Neural progenitor cell (in vitro differentiated cells): ENCODE measurements at regions not wholly inside any gene's neighbourhood (a gene's known extent, or its start where the extent isn't known, plus 50 kb on each side); places are given as distances from the start of the nearest gene placed in this dataset.

Source experiments
- DNase-seq: peaks from one replicate; pipeline ENCODE4 v3.0.0-alpha.2; 2016; ENCODE audit warnings: low spot score
- H2AFZ ChIP-seq: fragments of 200-600 bp; sonication (generic); replicated peaks from 2 replicates; pipeline ENCODE4 v1.6.1; 2016; ENCODE audit warnings: antibody characterized with exemption
- H3F3A ChIP-seq: fragments of 200-600 bp; sonication (generic); 2 replicates; pipeline ENCODE4 v1.6.1; 2016; ENCODE audit warnings: antibody characterized with exemption, low read depth
- H3K27ac ChIP-seq: fragments of 200-600 bp; sonication (generic); 2 replicates; pipeline ENCODE4 v1.5.1; 2016; ENCODE audit warnings: mild to moderate bottlenecking
- H3K27me3 ChIP-seq: fragments of 200-600 bp; sonication (generic); 2 replicates; pipeline ENCODE4 v1.6.1; 2016; ENCODE audit warnings: mild to moderate bottlenecking, moderate library complexity
- H3K36me3 ChIP-seq: fragments of 200-600 bp; sonication (generic); 2 replicates; pipeline ENCODE4 v1.5.1; 2016
- H3K4me1 ChIP-seq: fragments of 200-600 bp; sonication (generic); 2 replicates; pipeline ENCODE4 v1.6.1; 2016; ENCODE audit warnings: mixed run types
- H3K4me2 ChIP-seq: fragments of 200-600 bp; sonication (generic); 2 replicates; pipeline ENCODE4 v1.6.1; 2016
- H3K4me3 ChIP-seq: fragments of 200-600 bp; sonication (generic); 2 replicates; pipeline ENCODE4 v1.5.1; 2016
- H3K79me2 ChIP-seq: fragments of 200-600 bp; sonication (generic); 2 replicates; pipeline ENCODE4 v1.6.1; 2016; ENCODE audit warnings: low read depth
- H3K9ac ChIP-seq: fragments of 200-600 bp; sonication (generic); 2 replicates; pipeline ENCODE4 v1.6.1; 2016
- H3K9me3 ChIP-seq: fragments of 200-600 bp; sonication (generic); 2 replicates; pipeline ENCODE4 v1.5.1; 2016; ENCODE audit warnings: low read depth
- H4K20me1 ChIP-seq: fragments of 200-600 bp; sonication (generic); 2 replicates; pipeline ENCODE4 v1.6.1; 2016; ENCODE audit warnings: low read depth
- H3K27ac Mint-ChIP-seq: 3 replicates; pipeline ENCODE4 v1.8.0; 2021; ENCODE audit warnings: mixed read lengths
- H3K27me3 Mint-ChIP-seq: 2 replicates; pipeline ENCODE4 v1.8.0; 2022; ENCODE audit warnings: low read depth, mild to moderate bottlenecking, inconsistent platforms, moderate library complexity, mixed read lengths; ENCODE audit not compliant: insufficient read depth
- H3K36me3 Mint-ChIP-seq: 3 replicates; pipeline ENCODE4 v1.8.0; 2021; ENCODE audit warnings: mixed read lengths
- H3K4me1 Mint-ChIP-seq: 3 replicates; pipeline ENCODE4 v1.8.0; 2021; ENCODE audit warnings: mixed read lengths
- H3K4me3 Mint-ChIP-seq: 3 replicates; pipeline ENCODE4 v1.8.0; 2021; ENCODE audit warnings: mild to moderate bottlenecking, moderate library complexity, mixed read lengths
- H3K9me3 Mint-ChIP-seq: 3 replicates; pipeline ENCODE4 v1.8.0; 2020; ENCODE audit warnings: mixed read lengths
- EZH2 ChIP-seq: fragments of 200-600 bp; sonication (generic); IDR thresholded peaks from 2 replicates; pipeline ENCODE4 v1.6.1; 2017; ENCODE audit warnings: antibody characterized with exemption, mild to moderate bottlenecking, moderate library complexity
- EZH2phosphoT487 ChIP-seq: fragments of 200-600 bp; sonication (generic); IDR thresholded peaks from 2 replicates; pipeline ENCODE4 v1.6.1; 2017; ENCODE audit warnings: antibody characterized with exemption
- TF ChIP-seq, protein P1 (sequence below): fragments of 200-600 bp; sonication (generic); IDR thresholded peaks from 2 replicates; pipeline ENCODE4 v1.5.1; 2017; ENCODE audit warnings: antibody characterized with exemption, mild to moderate bottlenecking

- no peaks in the 10 kb centered on the region for H3K27me3 ChIP-seq
- H4K20me1 ChIP-seq = no peaks in the 10 kb centered on the region
- no peaks in the 10 kb centered on the region for H3K79me2 ChIP-seq
- Mint-ChIP-seq H3K36me3 (no peaks in the 10 kb centered on the region), H3K9me3 (no peaks in the 10 kb centered on the region), H3K4me1 (no peaks in the 10 kb centered on the region), H3K4me3 (no peak overlapping the region), H3K27ac (no peak overlapping the region), H3K27me3 (no peaks in the 10 kb centered on the region)
- no peak for DNase-seq
- H3K9me3 ChIP-seq = no peaks in the 10 kb centered on the region
- no peaks in the 10 kb centered on the region for H3K4me1 ChIP-seq
- no peaks in the 10 kb centered on the region for H3K36me3 ChIP-seq
- TF ChIP-seq EZH2 = no peak
- TF ChIP-seq, protein P1, sequence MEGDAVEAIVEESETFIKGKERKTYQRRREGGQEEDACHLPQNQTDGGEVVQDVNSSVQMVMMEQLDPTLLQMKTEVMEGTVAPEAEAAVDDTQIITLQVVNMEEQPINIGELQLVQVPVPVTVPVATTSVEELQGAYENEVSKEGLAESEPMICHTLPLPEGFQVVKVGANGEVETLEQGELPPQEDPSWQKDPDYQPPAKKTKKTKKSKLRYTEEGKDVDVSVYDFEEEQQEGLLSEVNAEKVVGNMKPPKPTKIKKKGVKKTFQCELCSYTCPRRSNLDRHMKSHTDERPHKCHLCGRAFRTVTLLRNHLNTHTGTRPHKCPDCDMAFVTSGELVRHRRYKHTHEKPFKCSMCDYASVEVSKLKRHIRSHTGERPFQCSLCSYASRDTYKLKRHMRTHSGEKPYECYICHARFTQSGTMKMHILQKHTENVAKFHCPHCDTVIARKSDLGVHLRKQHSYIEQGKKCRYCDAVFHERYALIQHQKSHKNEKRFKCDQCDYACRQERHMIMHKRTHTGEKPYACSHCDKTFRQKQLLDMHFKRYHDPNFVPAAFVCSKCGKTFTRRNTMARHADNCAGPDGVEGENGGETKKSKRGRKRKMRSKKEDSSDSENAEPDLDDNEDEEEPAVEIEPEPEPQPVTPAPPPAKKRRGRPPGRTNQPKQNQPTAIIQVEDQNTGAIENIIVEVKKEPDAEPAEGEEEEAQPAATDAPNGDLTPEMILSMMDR = no peak
- TF ChIP-seq EZH2phosphoT487 = no peak
- H3K4me2 ChIP-seq = no peak overlapping the region
- no peak overlapping the region for H3K4me3 ChIP-seq
- no peak overlapping the region for H3K27ac ChIP-seq
- no peak overlapping the region for H2AFZ ChIP-seq
- no peak overlapping the region for H3K9ac ChIP-seq
- H3F3A ChIP-seq = no peaks in the 10 kb centered on the region
These were observed 261.6 kb upstream of the SPOPL start for GRCh38 chr2:138239902-138240491.

GRCh38 chr2:138243372-138243771, 258.2 kb upstream of the SPOPL start:
- Histone ChIP-seq H3K4me3 (no peak overlapping the region), H3K9me3 (no peaks in the 10 kb centered on the region), H3K27me3 (no peaks in the 10 kb centered on the region), H3K79me2 (no peaks in the 10 kb centered on the region), H3K4me2 (no peak overlapping the region), H2AFZ (no peak overlapping the region), H3K9ac (no peak overlapping the region), H4K20me1 (no peaks in the 10 kb centered on the region), H3K4me1 (no peaks in the 10 kb centered on the region), H3K27ac (no peak overlapping the region), H3F3A (no peaks in the 10 kb centered on the region), H3K36me3 (no peaks in the 10 kb centered on the region)
- Mint-ChIP-seq H3K9me3 (no peaks in the 10 kb centered on the region), H3K36me3 (no peaks in the 10 kb centered on the region), H3K4me3 (no peak overlapping the region), H3K4me1 (no peaks in the 10 kb centered on the region), H3K27me3 (no peaks in the 10 kb centered on the region), H3K27ac (no peak overlapping the region)
- TF ChIP-seq EZH2 (no peak), EZH2phosphoT487 (no peak)
- TF ChIP-seq, protein P1 = no peak
- DNase-seq = no peak

DNA sequence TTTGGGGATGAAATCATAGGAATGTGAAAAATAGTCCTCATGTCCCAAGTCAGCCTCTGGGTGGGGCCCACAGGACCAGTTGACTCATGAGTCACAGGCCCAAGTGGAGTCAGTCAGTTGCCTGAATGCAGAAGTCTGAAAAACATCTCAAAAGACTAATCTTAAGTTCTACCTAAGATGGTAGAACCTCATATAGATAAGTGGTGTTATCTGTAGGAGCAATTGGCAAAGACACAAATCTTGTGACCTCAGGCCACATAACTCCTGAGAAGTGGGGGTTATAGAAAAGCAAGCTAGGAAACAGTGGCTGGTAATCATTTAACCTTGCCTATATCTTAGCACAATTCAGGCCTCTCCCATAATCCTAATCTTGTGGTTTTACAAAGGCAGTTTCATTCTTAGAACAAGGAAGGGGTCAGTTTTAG, 257.1 kb upstream of the SPOPL start:
- H3F3A ChIP-seq = no peaks in the 10 kb centered on the region
- Mint-ChIP-seq H3K4me3 (no peak overlapping the region), H3K9me3 (no peaks in the 10 kb centered on the region), H3K27ac (no peak overlapping the region), H3K27me3 (no peaks in the 10 kb centered on the region), H3K4me1 (no peaks in the 10 kb centered on the region), H3K36me3 (no peaks in the 10 kb centered on the region)
- no peaks in the 10 kb centered on the region for H3K79me2 ChIP-seq
- H3K27ac ChIP-seq = no peak overlapping the region
- H3K27me3 ChIP-seq = no peaks in the 10 kb centered on the region
- no peak overlapping the region for H3K4me2 ChIP-seq
- DNase-seq = no peak
- no peak overlapping the region for H3K4me3 ChIP-seq
- H3K9me3 ChIP-seq = no peaks in the 10 kb centered on the region
- H4K20me1 ChIP-seq = no peaks in the 10 kb centered on the region
- H2AFZ ChIP-seq = no peak overlapping the region
- H3K9ac ChIP-seq = no peak overlapping the region
- TF ChIP-seq EZH2 (no peak), EZH2phosphoT487 (no peak)
- TF ChIP-seq, protein P1 = no peak
- H3K4me1 ChIP-seq = no peaks in the 10 kb centered on the region
- no peaks in the 10 kb centered on the region for H3K36me3 ChIP-seq
